ENCODE measurements at regions not wholly inside any gene's neighbourhood (a gene's known extent, or its start where the extent isn't known, plus 50 kb on each side); places are given as distances from the start of the nearest gene placed in this dataset.

- no peak for TF ChIP-seq POLR2A (IDR thresholded peaks at IDR 0.05; ENCODE audit: low read depth, low read length)
- no peak for TF ChIP-seq POLR2AphosphoS5 (IDR thresholded peaks at IDR 0.05; ENCODE audit: low read depth, low read length)
- TF ChIP-seq PAX5 (IDR thresholded peaks at IDR 0.05; ENCODE audit: insufficient read depth, low read length, severe bottlenecking), result no peak
- TF ChIP-seq TAF1 (IDR thresholded peaks at IDR 0.05; ENCODE audit: low read depth, low read length), result no peak
Measured at GRCh38 chr4:138675685-138676084, 339.9 kb upstream of the NOCT start.

Data from GM12891 (cell line).